CD4-positive, alpha-beta T cell (primary cell): ENCODE measurements at regions not wholly inside any gene's neighbourhood (a gene's known extent, or its start where the extent isn't known, plus 50 kb on each side); places are given as distances from the start of the nearest gene placed in this dataset.

Source experiments
- ATAC-seq: fragments of 200-7000 bp; cut with Tn5 transposase; one replicate; pipeline ENCODE4 v1.10.0; 2022; ENCODE audit warnings: mild to moderate bottlenecking; ENCODE audit not compliant: poor library complexity
- CTCF ChIA-PET: fragments of 350-600 bp; sonication (Branson Sonifier 250); formaldehyde crosslinking; loops from one replicate; lab custom pipeline; 2021; ENCODE audit warnings: antibody characterized with exemption, inconsistent platforms; lab: Charles Lee
- POLR2A ChIA-PET: fragments of 350-600 bp; sonication (Branson Sonifier 250); formaldehyde crosslinking; loops from one replicate; lab custom pipeline; 2021; ENCODE audit warnings: antibody characterized with exemption, inconsistent platforms; lab: Charles Lee
- DNase-seq, 14 experiments: peaks; one replicate each; pipeline ENCODE4 v3.0.0-alpha.2; 2013 to 2020; ENCODE audit warnings: mixed read lengths in 2 of 14
- H3K27ac ChIP-seq, 2 donors: one replicate each; pipeline versions ENCODE4 v1.5.1 to v1.7.0; 2013; ENCODE audit warnings: low read length in 2 of 2, low read depth in 1 of 2, mild to moderate bottlenecking in 1 of 2
- H3K27me3 ChIP-seq, 2 experiments: 1 replicate in 1 of 2; 2 replicates in 1 of 2; pipeline versions ENCODE4 v1.6.1 to v1.7.0; 2013; ENCODE audit warnings: low read length in 2 of 2, control low read depth in 1 of 2, mild to moderate bottlenecking in 1 of 2, moderate library complexity in 1 of 2; ENCODE audit not compliant: insufficient read depth in 2 of 2, control insufficient read depth in 1 of 2
- H3K36me3 ChIP-seq: one replicate; pipeline ENCODE4 v1.6.1; 2013; ENCODE audit warnings: low read length, control low read depth; ENCODE audit not compliant: insufficient read depth
- H3K4me1 ChIP-seq: one replicate; pipeline ENCODE4 v1.6.1; 2013; ENCODE audit warnings: low read length, control low read depth; ENCODE audit not compliant: insufficient read depth
- H3K4me3 ChIP-seq: one replicate; pipeline ENCODE4 v1.5.1; 2013; ENCODE audit warnings: mild to moderate bottlenecking, low read length, moderate library complexity
- H3K9me3 ChIP-seq, 2 experiments: 1 replicate in 1 of 2; 2 replicates in 1 of 2; pipeline versions ENCODE4 v1.6.1 to v1.7.0; 2013; ENCODE audit warnings: low read length in 2 of 2, mild to moderate bottlenecking in 2 of 2, control low read depth in 1 of 2, moderate library complexity in 1 of 2; ENCODE audit not compliant: control insufficient read depth in 1 of 2, insufficient read depth in 1 of 2
- H3K27ac Mint-ChIP-seq: one replicate; pipeline ENCODE4 v1.8.0; 2020; ENCODE audit warnings: mixed read lengths
- H3K27me3 Mint-ChIP-seq: one replicate; pipeline ENCODE4 v1.8.0; 2021; ENCODE audit warnings: mixed read lengths
- H3K36me3 Mint-ChIP-seq: one replicate; pipeline ENCODE4 v1.8.0; 2021; ENCODE audit warnings: low read depth, mixed read lengths
- H3K4me1 Mint-ChIP-seq: one replicate; pipeline ENCODE4 v1.8.0; 2021; ENCODE audit warnings: low read depth, mixed read lengths
- H3K4me3 Mint-ChIP-seq: one replicate; pipeline ENCODE4 v1.8.0; 2020; ENCODE audit warnings: mild to moderate bottlenecking, mixed read lengths
- H3K9me3 Mint-ChIP-seq: one replicate; pipeline ENCODE4 v1.8.0; 2020; ENCODE audit warnings: mixed read lengths
- CTCF ChIP-seq: fragments of 200-600 bp; IDR thresholded peaks from one replicate; pipeline ENCODE4 v1.8.0; 2022; ENCODE audit warnings: antibody characterized with exemption, mild to moderate bottlenecking
- intact Hi-C, 2 experiments: fragments of 100-400 bp; cut with DNase I in 1 of 2; cut with micrococcal nuclease in 1 of 2; formaldehyde crosslinking; loops; one replicate each; pipeline versions ENCODE4 v1.15.1 to v1.9.0; 2023 to 2025; cut with DNase I, micrococcal nuclease

GRCh38 chr10:118458957-118459641, 117.0 kb upstream of the FAM204A start:
- Histone ChIP-seq H3K36me3 (no peaks in the 10 kb centered on the region), H3K4me1 (peaks cover 3% of the 10 kb centered on the region), H3K4me3 (peak overlapping the region; percentile 12), H3K27me3 (peaks cover 3 to 8% of the 10 kb centered on the region in 2 experiments), H3K27ac (no peak overlapping the region), H3K9me3 (no peaks in the 10 kb centered on the region)
- ChIA-PET CTCF (interaction anchor here (0.6 to 4.1 kb wide), 6 partner anchors 10 to 963 kb away, joined by 3 to 26 read pairs (median 4); no protein-coding TSS in a partner anchor), POLR2A (no interaction called here)
- no peaks in the 10 kb centered on the region for H3K9me3 Mint-ChIP-seq
- peaks cover 53% of the 10 kb centered on the region for H3K27me3 Mint-ChIP-seq
- intact Hi-C loops, result loop anchor here (1.0 to 2.0 kb wide), 3 partner anchors 117 to 963 kb away; partner anchors contain the start of gene FAM204A (in 1 of the 2)
- ATAC-seq (no peak), DNase-seq (no peak)
- no peak overlapping the region for H3K27ac Mint-ChIP-seq
- peak overlapping the region; percentile 66 for H3K4me3 Mint-ChIP-seq
- no peaks in the 10 kb centered on the region for H3K36me3 Mint-ChIP-seq
- no peak for TF ChIP-seq CTCF
- H3K4me1 Mint-ChIP-seq, result no peaks in the 10 kb centered on the region

- Mint-ChIP-seq H3K9me3 (no peaks in the 10 kb centered on the region), H3K36me3 (no peaks in the 10 kb centered on the region), H3K27me3 (peaks cover 43% of the 10 kb centered on the region), H3K4me3 (no peak overlapping the region), H3K4me1 (no peaks in the 10 kb centered on the region), H3K27ac (no peak overlapping the region)
- Histone ChIP-seq H3K27ac (no peak overlapping the region), H3K9me3 (no peaks in the 10 kb centered on the region), H3K27me3 (peaks cover 3 to 8% of the 10 kb centered on the region in 2 experiments), H3K36me3 (no peaks in the 10 kb centered on the region), H3K4me1 (peaks cover 3% of the 10 kb centered on the region), H3K4me3 (no peak overlapping the region)
- no peak for DNase-seq
- intact Hi-C loops, result loop anchor here in 1 of 2 experiments (2.0 kb wide), 1 partner anchor 961 kb away; no protein-coding TSS in a partner anchor
- no peak for TF ChIP-seq CTCF
- ChIA-PET POLR2A (no interaction called here), CTCF (interaction anchor here (0.9 to 4.1 kb wide), 3 partner anchors 9 to 962 kb away, joined by 5 to 26 read pairs (median 5); no protein-coding TSS in a partner anchor)
- ATAC-seq, result no peak
Observed at GRCh38 chr10:118457824-118458428, 115.8 kb upstream of the FAM204A start.

- Mint-ChIP-seq H3K27me3 (peaks cover 32% of the 10 kb centered on the region), H3K36me3 (no peaks in the 10 kb centered on the region), H3K4me1 (no peaks in the 10 kb centered on the region), H3K9me3 (peaks cover 6% of the 10 kb centered on the region), H3K4me3 (no peak overlapping the region), H3K27ac (no peak overlapping the region)
- ATAC-seq (no peak), DNase-seq (no peak)
- Histone ChIP-seq H3K27ac (no peak overlapping the region), H3K4me1 (peaks cover 3% of the 10 kb centered on the region), H3K27me3 (peaks cover 2 to 12% of the 10 kb centered on the region in 2 experiments), H3K4me3 (no peak overlapping the region), H3K36me3 (no peaks in the 10 kb centered on the region), H3K9me3 (peaks cover 3 to 6% of the 10 kb centered on the region in 2 experiments)
- intact Hi-C loops, result no loop called here
- TF ChIP-seq CTCF, result no peak
- CTCF ChIA-PET, result no interaction called here
- POLR2A ChIA-PET, result no interaction called here
Observed at GRCh38 chr10:118455181-118455695, 113.1 kb upstream of the FAM204A start.
